ENCODE measurements at regions not wholly inside any gene's neighbourhood (a gene's known extent, or its start where the extent isn't known, plus 50 kb on each side); places are given as distances from the start of the nearest gene placed in this dataset.

DNA sequence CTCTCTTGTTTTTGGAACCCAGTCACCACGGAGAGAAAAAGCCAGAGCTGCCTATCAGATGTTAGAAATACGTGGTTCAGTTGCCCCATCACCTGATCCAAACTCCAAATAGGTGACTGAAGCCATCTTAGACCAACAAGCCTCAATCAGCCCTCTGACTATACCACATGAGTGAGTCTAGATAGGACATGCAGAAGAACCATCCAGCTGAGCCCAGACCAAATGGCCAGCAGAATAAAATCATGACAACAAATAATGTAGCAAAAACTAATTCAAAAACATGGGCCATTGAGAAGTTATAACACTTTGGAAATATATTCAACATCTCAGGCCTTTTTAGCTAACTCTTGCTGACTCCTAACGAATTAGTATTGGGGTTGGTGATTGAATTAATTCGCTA, 348.4 kb upstream of the C1orf87 start:
- Mint-ChIP-seq H3K4me3 (no peak overlapping the region), H3K36me3 (no peaks in the 10 kb centered on the region; the same call in 1 of the 2 replicates), H3K9me3 (peaks cover 22% of the 10 kb centered on the region), H3K27me3 (ENCODE audit: low read depth) (no peaks in the 10 kb centered on the region), H3K4me1 (0 out of 2 replicates have a peak, but pooled peaks cover 2% of the 10 kb centered on the region), H3K27ac (no peak overlapping the region)
- ChIA-PET POLR2A (no interaction called here), CTCF (no interaction called here)
- ATAC-seq (no peak), DNase-seq (ENCODE audit: low spot score) (no peak)
- TF ChIP-seq ZNF317 (CRISPR knock-in tag; IDR thresholded peaks at IDR 0.05; ENCODE audit: borderline replicate concordance, low read depth), result no peak
- no peak for TF ChIP-seq TCF7 (CRISPR knock-in tag; IDR thresholded peaks at IDR 0.05; ENCODE audit: low read depth)
- TF ChIP-seq, protein P1, sequence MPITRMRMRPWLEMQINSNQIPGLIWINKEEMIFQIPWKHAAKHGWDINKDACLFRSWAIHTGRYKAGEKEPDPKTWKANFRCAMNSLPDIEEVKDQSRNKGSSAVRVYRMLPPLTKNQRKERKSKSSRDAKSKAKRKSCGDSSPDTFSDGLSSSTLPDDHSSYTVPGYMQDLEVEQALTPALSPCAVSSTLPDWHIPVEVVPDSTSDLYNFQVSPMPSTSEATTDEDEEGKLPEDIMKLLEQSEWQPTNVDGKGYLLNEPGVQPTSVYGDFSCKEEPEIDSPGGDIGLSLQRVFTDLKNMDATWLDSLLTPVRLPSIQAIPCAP (CRISPR knock-in tag; IDR thresholded peaks at IDR 0.05), result no peak
- no peak for TF ChIP-seq RELA (CRISPR knock-in tag; IDR thresholded peaks at IDR 0.05; ENCODE audit: borderline replicate concordance)
- no peak for TF ChIP-seq MXD4 (CRISPR knock-in tag; IDR thresholded peaks at IDR 0.05; ENCODE audit: borderline replicate concordance)

DNA sequence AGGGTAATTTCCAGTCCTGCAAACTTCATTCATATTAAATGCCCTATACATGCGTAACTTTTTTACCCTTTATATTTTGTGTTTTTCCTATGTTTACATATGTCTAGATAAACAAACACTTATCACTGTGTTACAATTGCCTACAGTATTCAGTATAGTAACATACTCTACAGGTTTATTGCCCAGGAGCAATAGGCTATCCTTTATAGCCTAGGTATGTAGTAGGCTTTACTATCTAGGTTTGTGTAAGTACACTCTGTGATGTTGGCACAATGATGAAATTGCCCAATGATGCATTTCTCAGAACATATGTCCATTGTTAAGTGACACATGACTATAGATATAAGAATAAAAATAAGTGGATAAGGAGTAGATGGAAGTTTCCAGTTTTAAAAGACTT, 345.5 kb upstream of the C1orf87 start:
- no peak overlapping the region for H3K4me3 Mint-ChIP-seq
- ChIA-PET CTCF (no interaction called here), POLR2A (no interaction called here)
- H3K9me3 Mint-ChIP-seq, result peaks cover 16% of the 10 kb centered on the region
- H3K27me3 Mint-ChIP-seq (ENCODE audit: low read depth), result no peaks in the 10 kb centered on the region
- H3K36me3 Mint-ChIP-seq, result no peaks in the 10 kb centered on the region; the same call in 1 of the 2 replicates
- TF ChIP-seq NR2C2 (CRISPR knock-in tag; IDR thresholded peaks at IDR 0.05), result no peak
- no peak for TF ChIP-seq ZNF263 (CRISPR knock-in tag; IDR thresholded peaks at IDR 0.05; ENCODE audit: low read depth)
- TF ChIP-seq GABPB1 (CRISPR knock-in tag; IDR thresholded peaks at IDR 0.05), result no peak
- TF ChIP-seq ZNF219 (CRISPR knock-in tag; IDR thresholded peaks at IDR 0.05; ENCODE audit: borderline replicate concordance), result no peak
- TF ChIP-seq EMX1 (CRISPR knock-in tag; IDR thresholded peaks at IDR 0.05), result no peak
- TF ChIP-seq, protein P2, sequence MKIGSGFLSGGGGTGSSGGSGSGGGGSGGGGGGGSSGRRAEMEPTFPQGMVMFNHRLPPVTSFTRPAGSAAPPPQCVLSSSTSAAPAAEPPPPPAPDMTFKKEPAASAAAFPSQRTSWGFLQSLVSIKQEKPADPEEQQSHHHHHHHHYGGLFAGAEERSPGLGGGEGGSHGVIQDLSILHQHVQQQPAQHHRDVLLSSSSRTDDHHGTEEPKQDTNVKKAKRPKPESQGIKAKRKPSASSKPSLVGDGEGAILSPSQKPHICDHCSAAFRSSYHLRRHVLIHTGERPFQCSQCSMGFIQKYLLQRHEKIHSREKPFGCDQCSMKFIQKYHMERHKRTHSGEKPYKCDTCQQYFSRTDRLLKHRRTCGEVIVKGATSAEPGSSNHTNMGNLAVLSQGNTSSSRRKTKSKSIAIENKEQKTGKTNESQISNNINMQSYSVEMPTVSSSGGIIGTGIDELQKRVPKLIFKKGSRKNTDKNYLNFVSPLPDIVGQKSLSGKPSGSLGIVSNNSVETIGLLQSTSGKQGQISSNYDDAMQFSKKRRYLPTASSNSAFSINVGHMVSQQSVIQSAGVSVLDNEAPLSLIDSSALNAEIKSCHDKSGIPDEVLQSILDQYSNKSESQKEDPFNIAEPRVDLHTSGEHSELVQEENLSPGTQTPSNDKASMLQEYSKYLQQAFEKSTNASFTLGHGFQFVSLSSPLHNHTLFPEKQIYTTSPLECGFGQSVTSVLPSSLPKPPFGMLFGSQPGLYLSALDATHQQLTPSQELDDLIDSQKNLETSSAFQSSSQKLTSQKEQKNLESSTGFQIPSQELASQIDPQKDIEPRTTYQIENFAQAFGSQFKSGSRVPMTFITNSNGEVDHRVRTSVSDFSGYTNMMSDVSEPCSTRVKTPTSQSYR (CRISPR knock-in tag; IDR thresholded peaks at IDR 0.05), result no peak
- no peak for TF ChIP-seq FOXP1 (CRISPR knock-in tag; IDR thresholded peaks at IDR 0.05; ENCODE audit: borderline replicate concordance)
- TF ChIP-seq, protein P3, sequence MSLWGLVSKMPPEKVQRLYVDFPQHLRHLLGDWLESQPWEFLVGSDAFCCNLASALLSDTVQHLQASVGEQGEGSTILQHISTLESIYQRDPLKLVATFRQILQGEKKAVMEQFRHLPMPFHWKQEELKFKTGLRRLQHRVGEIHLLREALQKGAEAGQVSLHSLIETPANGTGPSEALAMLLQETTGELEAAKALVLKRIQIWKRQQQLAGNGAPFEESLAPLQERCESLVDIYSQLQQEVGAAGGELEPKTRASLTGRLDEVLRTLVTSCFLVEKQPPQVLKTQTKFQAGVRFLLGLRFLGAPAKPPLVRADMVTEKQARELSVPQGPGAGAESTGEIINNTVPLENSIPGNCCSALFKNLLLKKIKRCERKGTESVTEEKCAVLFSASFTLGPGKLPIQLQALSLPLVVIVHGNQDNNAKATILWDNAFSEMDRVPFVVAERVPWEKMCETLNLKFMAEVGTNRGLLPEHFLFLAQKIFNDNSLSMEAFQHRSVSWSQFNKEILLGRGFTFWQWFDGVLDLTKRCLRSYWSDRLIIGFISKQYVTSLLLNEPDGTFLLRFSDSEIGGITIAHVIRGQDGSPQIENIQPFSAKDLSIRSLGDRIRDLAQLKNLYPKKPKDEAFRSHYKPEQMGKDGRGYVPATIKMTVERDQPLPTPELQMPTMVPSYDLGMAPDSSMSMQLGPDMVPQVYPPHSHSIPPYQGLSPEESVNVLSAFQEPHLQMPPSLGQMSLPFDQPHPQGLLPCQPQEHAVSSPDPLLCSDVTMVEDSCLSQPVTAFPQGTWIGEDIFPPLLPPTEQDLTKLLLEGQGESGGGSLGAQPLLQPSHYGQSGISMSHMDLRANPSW (CRISPR knock-in tag; conservative IDR thresholded peaks at IDR 0.05; ENCODE audit: low read depth), result no peak
- ATAC-seq, result no peak
- no peak overlapping the region for H3K27ac Mint-ChIP-seq
- DNase-seq (ENCODE audit: low spot score), result no peak
- H3K4me1 Mint-ChIP-seq, result 0 out of 2 replicates have a peak, but pooled peaks cover 3% of the 10 kb centered on the region

DNA sequence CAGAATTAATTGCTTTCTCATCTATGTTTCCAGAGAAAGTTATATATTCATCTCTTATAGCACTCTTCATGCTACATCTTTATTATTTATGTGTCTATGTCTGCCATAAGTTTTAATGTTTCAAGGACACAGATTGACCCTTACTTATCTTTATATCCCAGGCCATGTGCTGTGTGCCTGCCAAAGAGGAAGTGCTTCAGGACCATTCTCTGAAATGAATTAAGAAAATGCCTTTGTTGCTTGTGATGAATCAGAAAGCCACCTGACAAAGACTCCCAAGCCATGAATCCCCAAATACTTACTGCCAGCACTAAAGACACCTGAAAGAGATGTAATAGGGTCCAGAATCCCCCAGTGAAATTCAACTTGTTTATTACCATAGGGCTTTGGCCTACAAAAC, 342.1 kb upstream of the C1orf87 start:
- H3K36me3 Mint-ChIP-seq, result no peaks in the 10 kb centered on the region
- ATAC-seq (no peak), DNase-seq (ENCODE audit: low spot score) (no peak)
- ChIA-PET CTCF (no interaction called here), POLR2A (no interaction called here)
- no peak for TF ChIP-seq FOXJ3 (CRISPR knock-in tag; IDR thresholded peaks at IDR 0.05; ENCODE audit: borderline replicate concordance)
- no peak overlapping the region for H3K4me3 Mint-ChIP-seq
- H3K27ac Mint-ChIP-seq, result no peak overlapping the region
- H3K27me3 Mint-ChIP-seq (ENCODE audit: low read depth), result no peaks in the 10 kb centered on the region
- H3K4me1 Mint-ChIP-seq, result 0 out of 2 replicates have a peak, but pooled peaks cover 3% of the 10 kb centered on the region
- H3K9me3 Mint-ChIP-seq, result no peaks in the 10 kb centered on the region

DNA sequence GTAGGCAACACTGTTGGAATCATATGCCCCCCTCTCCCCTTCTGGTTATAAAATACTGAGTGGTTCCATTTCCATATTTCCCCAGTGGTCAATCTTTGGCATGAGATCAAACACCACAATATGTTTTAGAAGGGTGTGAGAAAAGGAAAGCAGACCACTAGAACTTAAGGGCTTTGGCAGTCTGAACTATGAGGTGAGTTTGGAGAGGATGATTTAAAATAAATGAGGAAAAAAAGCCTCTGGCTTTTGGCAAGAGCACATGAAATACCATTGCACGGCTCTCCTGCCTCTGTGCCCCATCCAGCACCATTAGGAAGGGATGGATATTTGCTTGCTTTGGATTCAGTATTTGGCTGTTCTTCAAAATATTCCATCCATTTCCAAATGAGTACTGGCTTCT, 339.5 kb upstream of the C1orf87 start:
- DNase-seq (ENCODE audit: low spot score) (no peak), ATAC-seq (no peak)
- Mint-ChIP-seq H3K27me3 (ENCODE audit: low read depth) (no peaks in the 10 kb centered on the region), H3K4me3 (no peak overlapping the region), H3K4me1 (0 out of 2 replicates have a peak, but pooled peaks cover 3% of the 10 kb centered on the region), H3K9me3 (no peaks in the 10 kb centered on the region), H3K36me3 (no peaks in the 10 kb centered on the region), H3K27ac (no peak overlapping the region)
- CTCF ChIA-PET, result interaction anchor here (1.4 kb wide), 1 partner anchor 132 kb away, joined by 4 read pairs; no protein-coding TSS in a partner anchor
- POLR2A ChIA-PET, result no interaction called here
- TF ChIP-seq SOX15 (CRISPR knock-in tag; IDR thresholded peaks at IDR 0.05) (no peak), ZNF671 (CRISPR knock-in tag; IDR thresholded peaks at IDR 0.05) (no peak), FOXP1 (CRISPR knock-in tag; IDR thresholded peaks at IDR 0.05; ENCODE audit: borderline replicate concordance) (no peak), JAZF1 (CRISPR knock-in tag; IDR thresholded peaks at IDR 0.05) (no peak), NFYB (CRISPR knock-in tag; conservative IDR thresholded peaks at IDR 0.05; ENCODE audit: low read depth) (no peak), SMAD3 (CRISPR knock-in tag; IDR thresholded peaks at IDR 0.05; ENCODE audit: borderline replicate concordance) (no peak)
- TF ChIP-seq, protein P4, sequence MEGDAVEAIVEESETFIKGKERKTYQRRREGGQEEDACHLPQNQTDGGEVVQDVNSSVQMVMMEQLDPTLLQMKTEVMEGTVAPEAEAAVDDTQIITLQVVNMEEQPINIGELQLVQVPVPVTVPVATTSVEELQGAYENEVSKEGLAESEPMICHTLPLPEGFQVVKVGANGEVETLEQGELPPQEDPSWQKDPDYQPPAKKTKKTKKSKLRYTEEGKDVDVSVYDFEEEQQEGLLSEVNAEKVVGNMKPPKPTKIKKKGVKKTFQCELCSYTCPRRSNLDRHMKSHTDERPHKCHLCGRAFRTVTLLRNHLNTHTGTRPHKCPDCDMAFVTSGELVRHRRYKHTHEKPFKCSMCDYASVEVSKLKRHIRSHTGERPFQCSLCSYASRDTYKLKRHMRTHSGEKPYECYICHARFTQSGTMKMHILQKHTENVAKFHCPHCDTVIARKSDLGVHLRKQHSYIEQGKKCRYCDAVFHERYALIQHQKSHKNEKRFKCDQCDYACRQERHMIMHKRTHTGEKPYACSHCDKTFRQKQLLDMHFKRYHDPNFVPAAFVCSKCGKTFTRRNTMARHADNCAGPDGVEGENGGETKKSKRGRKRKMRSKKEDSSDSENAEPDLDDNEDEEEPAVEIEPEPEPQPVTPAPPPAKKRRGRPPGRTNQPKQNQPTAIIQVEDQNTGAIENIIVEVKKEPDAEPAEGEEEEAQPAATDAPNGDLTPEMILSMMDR (IDR thresholded peaks at IDR 0.05), result no peak
- TF ChIP-seq, protein P5, sequence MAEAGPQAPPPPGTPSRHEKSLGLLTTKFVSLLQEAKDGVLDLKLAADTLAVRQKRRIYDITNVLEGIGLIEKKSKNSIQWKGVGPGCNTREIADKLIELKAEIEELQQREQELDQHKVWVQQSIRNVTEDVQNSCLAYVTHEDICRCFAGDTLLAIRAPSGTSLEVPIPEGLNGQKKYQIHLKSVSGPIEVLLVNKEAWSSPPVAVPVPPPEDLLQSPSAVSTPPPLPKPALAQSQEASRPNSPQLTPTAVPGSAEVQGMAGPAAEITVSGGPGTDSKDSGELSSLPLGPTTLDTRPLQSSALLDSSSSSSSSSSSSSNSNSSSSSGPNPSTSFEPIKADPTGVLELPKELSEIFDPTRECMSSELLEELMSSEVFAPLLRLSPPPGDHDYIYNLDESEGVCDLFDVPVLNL (CRISPR knock-in tag; IDR thresholded peaks at IDR 0.05; ENCODE audit: borderline replicate concordance, low read depth), result no peak
